ENCODE measurements at regions not wholly inside any gene's neighbourhood (a gene's known extent, or its start where the extent isn't known, plus 50 kb on each side); places are given as distances from the start of the nearest gene placed in this dataset.

GRCh38 chr6:48027704-48028435, 83.1 kb downstream of the PTCHD4 start:
- TF ChIP-seq CTCF (IDR thresholded peaks at IDR 0.05) = no peak
- no peak for TF ChIP-seq POLR2A (IDR thresholded peaks at IDR 0.05)

Measured in thyroid gland (tissue), 4 donors.